ENCODE measurements at regions not wholly inside any gene's neighbourhood (a gene's known extent, or its start where the extent isn't known, plus 50 kb on each side); places are given as distances from the start of the nearest gene placed in this dataset.

GRCh38 chr14:38901791-38902190 lies 201.2 kb downstream of the SEC23A start:
- DNase-seq (ENCODE audit: low read depth): no peak

- DNase-seq (ENCODE audit: low read depth): no peak
Measured at GRCh38 chr14:38900887-38901286, 202.1 kb downstream of the SEC23A start.

GRCh38 chr14:38887696-38888095 lies 215.3 kb downstream of the SEC23A start:
- DNase-seq (ENCODE audit: low read depth): no peak

- DNase-seq (ENCODE audit: low read depth): no peak
Measured at GRCh38 chr14:38884109-38884508, 218.9 kb downstream of the SEC23A start.

- no peak for DNase-seq (ENCODE audit: low read depth)
Measured at GRCh38 chr14:38883127-38883526, 219.9 kb downstream of the SEC23A start.

GRCh38 chr14:38882533-38882932 lies 220.5 kb downstream of the SEC23A start:
- DNase-seq (ENCODE audit: low read depth): no peak

GRCh38 chr14:38880643-38881524 lies 222.2 kb downstream of the SEC23A start:
- no peak for DNase-seq (ENCODE audit: low read depth)

- no peak for DNase-seq (ENCODE audit: low read depth)
Measured at GRCh38 chr14:38877744-38878388, 225.2 kb downstream of the SEC23A start.

- no peak for DNase-seq (ENCODE audit: low read depth)
Measured at GRCh38 chr14:38874721-38875120, 228.3 kb downstream of the SEC23A start.

GRCh38 chr14:38873941-38874612 lies 229.0 kb downstream of the SEC23A start:
- no peak for DNase-seq (ENCODE audit: low read depth)

- DNase-seq (ENCODE audit: low read depth): no peak
Measured at GRCh38 chr14:38870296-38870836, 232.7 kb downstream of the SEC23A start.

GRCh38 chr14:38868399-38869290 lies 234.4 kb downstream of the SEC23A start:
- DNase-seq (ENCODE audit: low read depth): no peak

- peak; percentile 72 for DNase-seq (ENCODE audit: low read depth)
Measured at GRCh38 chr14:38867561-38868150, 235.4 kb downstream of the SEC23A start.

GRCh38 chr14:38866461-38866860 lies 236.6 kb downstream of the SEC23A start:
- DNase-seq (ENCODE audit: low read depth): no peak

- DNase-seq (ENCODE audit: low read depth): no peak
Measured at GRCh38 chr14:38862366-38862765, 240.7 kb downstream of the SEC23A start.

GRCh38 chr14:38860530-38860929 lies 242.5 kb downstream of the SEC23A start:
- DNase-seq (ENCODE audit: low read depth): no peak

GRCh38 chr14:38856798-38857197 lies 246.2 kb downstream of the SEC23A start:
- DNase-seq (ENCODE audit: low read depth): no peak

GRCh38 chr14:38855513-38855912 lies 247.5 kb downstream of the SEC23A start:
- no peak for DNase-seq (ENCODE audit: low read depth)

GRCh38 chr14:38851111-38851510 lies 251.9 kb downstream of the SEC23A start:
- DNase-seq (ENCODE audit: low read depth): no peak

- no peak for DNase-seq (ENCODE audit: low read depth)
Measured at GRCh38 chr14:38850664-38851063, 252.4 kb downstream of the SEC23A start.
